ENCODE measurements at regions not wholly inside any gene's neighbourhood (a gene's known extent, or its start where the extent isn't known, plus 50 kb on each side); places are given as distances from the start of the nearest gene placed in this dataset.
"Not testable (repeated sequence)": the region's sequence is repeated elsewhere in the genome, so short reads cannot be mapped to it uniquely, and the experiment has no call there.

- H3K4me3 ChIP-seq (ENCODE audit: low read depth, low read length) = no peak overlapping the region
- POLR2A ChIA-PET = no interaction called here
- CTCF ChIA-PET = interaction anchor here (1.0 kb wide), 3 partner anchors 8 to 60 kb away, joined by 3 to 6 read pairs (median 3); no protein-coding TSS in a partner anchor
- no peak for DNase-seq (ENCODE audit: low read depth, low spot score)
- TF ChIP-seq CTCF (IDR thresholded peaks at IDR 0.05; ENCODE audit: insufficient read depth, low read length, missing control alignments) = no peak
Measured at GRCh38 chr6:157727629-157728182, 95.3 kb upstream of the SNX9 start.

GRCh38 chr6:157728183-157728881 lies 94.7 kb upstream of the SNX9 start:
- POLR2A ChIA-PET = no interaction called here
- TF ChIP-seq CTCF (IDR thresholded peaks at IDR 0.05; ENCODE audit: insufficient read depth, low read length, missing control alignments) = no peak
- H3K4me3 ChIP-seq (ENCODE audit: low read depth, low read length) = no peak overlapping the region
- DNase-seq (ENCODE audit: low read depth, low spot score) = no peak
- CTCF ChIA-PET = interaction anchor here (0.7 to 1.0 kb wide), 4 partner anchors 9 to 140 kb away, joined by 3 to 6 read pairs (median 3); no protein-coding TSS in a partner anchor

GRCh38 chr6:157731221-157731620 lies 91.8 kb upstream of the SNX9 start:
- H3K4me3 ChIP-seq (ENCODE audit: low read depth, low read length) = no peak overlapping the region
- ChIA-PET POLR2A (no interaction called here), CTCF (no interaction called here)
- DNase-seq (ENCODE audit: low read depth, low spot score) = no peak
- TF ChIP-seq CTCF (IDR thresholded peaks at IDR 0.05; ENCODE audit: insufficient read depth, low read length, missing control alignments) = no peak

- ChIA-PET CTCF (no interaction called here), POLR2A (no interaction called here)
- DNase-seq (ENCODE audit: low read depth, low spot score) = no peak
- TF ChIP-seq CTCF (IDR thresholded peaks at IDR 0.05; ENCODE audit: insufficient read depth, low read length, missing control alignments) = no peak
- H3K4me3 ChIP-seq (ENCODE audit: low read depth, low read length) = no peak overlapping the region
Measured at GRCh38 chr6:157732007-157732406, 91.0 kb upstream of the SNX9 start.

- ChIA-PET CTCF (interaction anchor here (0.8 kb wide), 1 partner anchor 23 kb away, joined by 3 read pairs; no protein-coding TSS in a partner anchor), POLR2A (no interaction called here)
- H3K4me3 ChIP-seq (ENCODE audit: low read depth, low read length) = no peak overlapping the region
- TF ChIP-seq CTCF (IDR thresholded peaks at IDR 0.05; ENCODE audit: insufficient read depth, low read length, missing control alignments) = no peak
- DNase-seq (ENCODE audit: low read depth, low spot score) = no peak
Measured at GRCh38 chr6:157732416-157733161, 90.5 kb upstream of the SNX9 start.

- POLR2A ChIA-PET; DNase-seq (ENCODE audit: low read depth, low spot score); H3K4me3 ChIP-seq (ENCODE audit: low read depth, low read length): not testable (repeated sequence)
- CTCF ChIA-PET = interaction anchor here (0.8 to 1.3 kb wide), 2 partner anchors 20 to 137 kb away, joined by 3 to 4 read pairs; no protein-coding TSS in a partner anchor
Measured at GRCh38 chr6:157736555-157736954, 86.5 kb upstream of the SNX9 start.
